Cardiac muscle cell (in vitro differentiated cells and primary cell): ENCODE measurements at regions not wholly inside any gene's neighbourhood (a gene's known extent, or its start where the extent isn't known, plus 50 kb on each side); places are given as distances from the start of the nearest gene placed in this dataset.
"Not testable (repeated sequence)": the region's sequence is repeated elsewhere in the genome, so short reads cannot be mapped to it uniquely, and the experiment has no call there.

Experiments used
- DNase-seq, 2 donors: peaks; one replicate each; pipeline versions ENCODE4 v3.0.0 to v3.0.0-alpha.2; 2010 to 2017; ENCODE audit warnings: low read depth in 1 of 2, low spot score in 1 of 2
- H3K27ac ChIP-seq: fragments of 200-600 bp; sonication (generic); 2 replicates; pipeline ENCODE4 v1.5.1; 2016
- H3K27me3 ChIP-seq: fragments of 200-600 bp; sonication (generic); 2 replicates; pipeline ENCODE4 v1.6.0; 2016; ENCODE audit warnings: control low read depth
- H3K36me3 ChIP-seq: fragments of 200-600 bp; sonication (generic); 2 replicates; pipeline ENCODE4 v1.5.1; 2016; ENCODE audit warnings: control low read depth
- H3K4me1 ChIP-seq: fragments of 200-600 bp; sonication (generic); 2 replicates; pipeline ENCODE4 v1.8.1; 2017; ENCODE audit warnings: low read depth, mild to moderate bottlenecking, mixed run types
- H3K4me3 ChIP-seq: fragments of 200-600 bp; sonication (generic); 2 replicates; pipeline ENCODE4 v1.5.1; 2016; ENCODE audit warnings: mild to moderate bottlenecking
- H3K9me3 ChIP-seq: fragments of 200-600 bp; sonication (generic); 2 replicates; pipeline ENCODE4 v1.5.1; 2017; ENCODE audit warnings: low read depth, mild to moderate bottlenecking, control low read depth
- TF ChIP-seq, protein P1 (sequence below): IDR thresholded peaks from 2 replicates; pipeline ENCODE4 v1.5.1; 2012; ENCODE audit warnings: low read depth, mild to moderate bottlenecking, low read length

DNA sequence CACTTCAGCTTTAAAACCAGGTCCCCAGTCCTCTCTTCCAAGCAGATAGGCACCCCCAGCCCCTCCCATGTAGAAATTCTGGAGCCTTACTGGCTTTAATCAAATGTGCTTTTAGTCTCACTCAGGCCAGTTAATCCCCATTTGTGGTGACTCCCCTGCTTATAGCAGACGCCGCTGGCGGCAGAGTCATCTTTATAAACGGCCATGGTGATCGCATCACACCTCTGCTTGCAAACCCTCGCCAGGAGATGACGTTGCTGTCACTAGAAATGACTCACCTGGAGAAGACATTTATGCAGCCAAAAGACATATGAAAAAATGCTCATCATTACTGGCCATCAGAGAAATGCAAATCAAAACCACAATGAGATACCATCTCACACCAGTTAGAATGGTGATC lies 369.3 kb downstream of the VRK1 start:
- no peaks in the 10 kb centered on the region for H3K9me3 ChIP-seq
- H3K4me3 ChIP-seq, result no peak overlapping the region
- no peaks in the 10 kb centered on the region for H3K36me3 ChIP-seq
- no peak for DNase-seq
- TF ChIP-seq, protein P1, sequence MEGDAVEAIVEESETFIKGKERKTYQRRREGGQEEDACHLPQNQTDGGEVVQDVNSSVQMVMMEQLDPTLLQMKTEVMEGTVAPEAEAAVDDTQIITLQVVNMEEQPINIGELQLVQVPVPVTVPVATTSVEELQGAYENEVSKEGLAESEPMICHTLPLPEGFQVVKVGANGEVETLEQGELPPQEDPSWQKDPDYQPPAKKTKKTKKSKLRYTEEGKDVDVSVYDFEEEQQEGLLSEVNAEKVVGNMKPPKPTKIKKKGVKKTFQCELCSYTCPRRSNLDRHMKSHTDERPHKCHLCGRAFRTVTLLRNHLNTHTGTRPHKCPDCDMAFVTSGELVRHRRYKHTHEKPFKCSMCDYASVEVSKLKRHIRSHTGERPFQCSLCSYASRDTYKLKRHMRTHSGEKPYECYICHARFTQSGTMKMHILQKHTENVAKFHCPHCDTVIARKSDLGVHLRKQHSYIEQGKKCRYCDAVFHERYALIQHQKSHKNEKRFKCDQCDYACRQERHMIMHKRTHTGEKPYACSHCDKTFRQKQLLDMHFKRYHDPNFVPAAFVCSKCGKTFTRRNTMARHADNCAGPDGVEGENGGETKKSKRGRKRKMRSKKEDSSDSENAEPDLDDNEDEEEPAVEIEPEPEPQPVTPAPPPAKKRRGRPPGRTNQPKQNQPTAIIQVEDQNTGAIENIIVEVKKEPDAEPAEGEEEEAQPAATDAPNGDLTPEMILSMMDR, result no peak
- no peaks in the 10 kb centered on the region for H3K4me1 ChIP-seq
- no peak overlapping the region for H3K27ac ChIP-seq
- no peaks in the 10 kb centered on the region for H3K27me3 ChIP-seq

DNA sequence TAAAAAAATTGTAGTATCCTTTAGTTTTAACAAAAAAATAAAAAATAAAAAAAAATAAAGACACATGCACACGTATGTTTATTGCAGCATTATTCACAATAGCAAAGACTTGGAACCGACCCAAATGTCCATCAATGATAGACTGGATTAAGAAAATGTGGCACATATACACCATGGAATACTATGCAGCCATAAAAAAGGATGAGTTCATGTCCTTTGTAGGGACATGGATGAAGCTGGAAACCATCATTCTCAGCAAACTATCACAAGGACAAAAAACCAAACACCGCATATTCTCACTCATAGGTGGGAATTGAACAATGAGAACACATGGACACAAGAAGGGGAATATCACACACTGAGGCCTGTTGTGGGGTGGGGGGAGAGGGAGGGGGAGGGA lies 370.4 kb downstream of the VRK1 start:
- not testable (repeated sequence) for H3K4me3 ChIP-seq, H3K36me3 ChIP-seq, H3K9me3 ChIP-seq, DNase-seq, H3K27ac ChIP-seq, H3K4me1 ChIP-seq, H3K27me3 ChIP-seq

DNA sequence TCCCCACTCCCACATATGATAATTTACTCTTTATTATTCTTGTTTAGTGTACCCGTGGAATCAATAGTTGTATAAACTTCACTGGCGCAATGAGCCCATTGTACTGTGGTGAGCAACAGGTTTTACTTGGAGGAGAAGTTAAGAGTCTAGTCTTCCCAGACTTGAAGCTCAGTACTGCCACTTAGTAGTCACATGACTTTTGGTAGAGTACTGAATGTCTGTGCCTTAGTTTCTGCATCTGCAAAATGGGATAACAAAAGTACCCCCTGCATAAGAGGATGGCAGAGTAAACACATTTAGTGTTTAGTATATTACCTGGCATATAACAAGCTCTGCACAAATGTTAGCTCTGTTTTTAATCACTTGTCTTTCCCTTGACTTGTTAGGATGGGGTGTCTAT lies 375.5 kb downstream of the VRK1 start:
- no peaks in the 10 kb centered on the region for H3K9me3 ChIP-seq
- TF ChIP-seq, protein P1, result no peak
- H3K27me3 ChIP-seq, result no peaks in the 10 kb centered on the region
- H3K4me3 ChIP-seq, result no peak overlapping the region
- H3K4me1 ChIP-seq, result no peaks in the 10 kb centered on the region
- DNase-seq, result no peak
- H3K27ac ChIP-seq, result no peak overlapping the region
- H3K36me3 ChIP-seq, result no peaks in the 10 kb centered on the region

DNA sequence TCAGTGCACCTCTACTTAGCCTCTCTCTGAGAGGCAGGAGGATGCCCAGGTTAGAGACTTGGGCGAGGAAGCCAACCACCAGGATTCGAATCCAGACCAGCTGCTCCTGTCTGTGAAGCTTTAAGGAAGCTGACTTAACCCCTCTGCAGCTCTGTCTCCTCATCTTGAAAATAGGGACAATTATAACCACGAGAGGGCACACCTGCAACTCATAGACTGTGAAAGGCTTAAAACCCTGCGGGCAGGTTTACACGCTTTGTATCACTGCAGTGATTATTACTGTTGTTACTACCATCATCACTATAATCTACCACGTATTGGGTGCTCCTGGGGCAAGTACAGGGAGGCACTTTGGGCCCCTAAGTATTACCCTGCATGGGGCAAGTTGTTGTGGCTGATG lies 379.8 kb downstream of the VRK1 start:
- no peak overlapping the region for H3K27ac ChIP-seq
- H3K9me3 ChIP-seq, result no peaks in the 10 kb centered on the region
- H3K4me1 ChIP-seq, result no peaks in the 10 kb centered on the region
- H3K27me3 ChIP-seq, result no peaks in the 10 kb centered on the region
- DNase-seq, result peak in 1 of 2 donors; percentile 4
- H3K4me3 ChIP-seq, result no peak overlapping the region
- no peaks in the 10 kb centered on the region for H3K36me3 ChIP-seq
- TF ChIP-seq, protein P1, result no peak

DNA sequence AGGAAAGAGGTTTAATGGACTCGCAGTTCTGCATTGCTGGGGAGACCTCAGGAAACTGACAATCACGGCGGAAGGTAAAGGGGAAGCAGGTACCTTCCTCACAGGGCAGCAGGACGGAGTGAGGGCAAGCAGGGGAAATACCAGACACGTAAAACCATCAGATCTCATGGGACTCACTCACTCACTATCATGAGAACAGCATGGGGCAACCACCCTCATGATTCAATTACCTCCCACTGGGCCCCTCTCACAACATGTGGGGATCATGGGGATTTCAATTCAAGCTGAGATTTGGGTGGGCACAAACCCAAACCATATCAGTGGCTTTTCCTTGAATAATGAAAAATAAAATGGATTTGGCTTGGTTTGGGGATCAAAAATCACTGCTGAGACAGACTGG lies 380.5 kb downstream of the VRK1 start:
- DNase-seq, result no peak
- Histone ChIP-seq H3K36me3 (no peaks in the 10 kb centered on the region), H3K27me3 (no peaks in the 10 kb centered on the region), H3K9me3 (no peaks in the 10 kb centered on the region), H3K4me3 (no peak overlapping the region), H3K27ac (no peak overlapping the region), H3K4me1 (no peaks in the 10 kb centered on the region)
- TF ChIP-seq, protein P1, result no peak

DNA sequence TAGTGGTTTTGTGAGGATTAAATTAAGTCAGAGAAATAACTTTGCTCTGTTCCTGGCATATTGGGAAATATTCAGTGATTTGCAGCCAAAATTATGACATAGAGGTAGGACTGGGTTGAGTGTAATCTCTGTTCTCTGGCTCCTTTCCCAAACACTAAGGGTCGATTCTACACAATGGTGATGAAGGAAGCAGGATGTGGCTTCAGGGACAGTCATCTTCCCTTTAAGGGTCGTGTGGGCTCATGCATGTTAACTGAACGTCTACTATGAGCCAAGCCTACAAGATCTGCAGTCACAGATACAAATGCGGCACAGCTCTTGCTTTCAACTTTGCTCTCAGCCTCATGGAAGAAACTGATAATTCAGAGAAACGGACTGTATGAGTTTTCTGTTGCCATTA lies 381.6 kb downstream of the VRK1 start:
- Histone ChIP-seq H3K27me3 (no peaks in the 10 kb centered on the region), H3K4me3 (no peak overlapping the region), H3K9me3 (no peaks in the 10 kb centered on the region), H3K36me3 (no peaks in the 10 kb centered on the region), H3K27ac (no peak overlapping the region), H3K4me1 (no peaks in the 10 kb centered on the region)
- TF ChIP-seq, protein P1, result no peak
- DNase-seq, result peak in 1 of 2 donors; percentile 2
